Ishikawa (cell line): ENCODE measurements at regions not wholly inside any gene's neighbourhood (a gene's known extent, or its start where the extent isn't known, plus 50 kb on each side); places are given as distances from the start of the nearest gene placed in this dataset.

Source experiments
- CEBPB ChIP-seq: IDR thresholded peaks from 2 replicates; pipeline ENCODE4 v1.6.1; 2012
- CREB1 ChIP-seq: IDR thresholded peaks from 2 replicates; pipeline ENCODE4 v1.6.1; 2012; ENCODE audit warnings: low read depth
- EGR1 ChIP-seq: IDR thresholded peaks from 2 replicates; pipeline ENCODE4 v1.6.1; 2012
- EP300 ChIP-seq: IDR thresholded peaks from 2 replicates; pipeline ENCODE4 v1.6.1; 2012; ENCODE audit warnings: borderline replicate concordance
- FOXM1 ChIP-seq: IDR thresholded peaks from 2 replicates; pipeline ENCODE4 v1.6.1; 2012; ENCODE audit warnings: low read depth, borderline replicate concordance
- MAX ChIP-seq: IDR thresholded peaks from 2 replicates; pipeline ENCODE4 v1.6.1; 2012
- NFIC ChIP-seq: IDR thresholded peaks from 2 replicates; pipeline ENCODE4 v1.6.1; 2012
- RAD21 ChIP-seq: IDR thresholded peaks from 2 replicates; pipeline ENCODE4 v1.6.1; 2012; ENCODE audit warnings: low read depth
- REST ChIP-seq: IDR thresholded peaks from 2 replicates; pipeline ENCODE4 v1.6.1; 2012; ENCODE audit warnings: low read depth, mild to moderate bottlenecking
- TAF1 ChIP-seq: IDR thresholded peaks from 2 replicates; pipeline ENCODE4 v1.6.1; 2012; ENCODE audit warnings: low read depth, mild to moderate bottlenecking
- TCF12 ChIP-seq: IDR thresholded peaks from 2 replicates; pipeline ENCODE4 v1.6.1; 2012; ENCODE audit warnings: low read depth
- TEAD4 ChIP-seq: IDR thresholded peaks from 2 replicates; pipeline ENCODE4 v1.6.1; 2012
- USF1 ChIP-seq: IDR thresholded peaks from 2 replicates; pipeline ENCODE4 v1.6.1; 2012
- YY1 ChIP-seq: IDR thresholded peaks from 2 replicates; pipeline ENCODE4 v1.6.1; 2012; ENCODE audit warnings: low read depth
- ZBTB7A ChIP-seq: IDR thresholded peaks from 2 replicates; pipeline ENCODE4 v1.6.1; 2012; ENCODE audit warnings: low read depth

GRCh38 chr13:80603351-80603750 is 262.4 kb upstream of the SPRY2 start:
- TF ChIP-seq EP300 (no peak), CEBPB (no peak), EGR1 (no peak), MAX (no peak), TCF12 (no peak), TAF1 (no peak), FOXM1 (no peak), CREB1 (no peak), YY1 (no peak), TEAD4 (no peak), RAD21 (no peak), REST (no peak), USF1 (no peak), NFIC (no peak), ZBTB7A (no peak)

- no peak for TF ChIP-seq MAX
- no peak for TF ChIP-seq TCF12
- TF ChIP-seq RAD21: no peak
- TF ChIP-seq CEBPB: no peak
- TF ChIP-seq TAF1: no peak
- no peak for TF ChIP-seq ZBTB7A
- no peak for TF ChIP-seq REST
- TF ChIP-seq USF1: no peak
Observed at GRCh38 chr13:80599765-80600164, 258.8 kb upstream of the SPRY2 start.

GRCh38 chr13:80598189-80598588 is 257.3 kb upstream of the SPRY2 start:
- TF ChIP-seq EP300 (no peak), EGR1 (no peak), TAF1 (no peak), MAX (no peak), CEBPB (no peak), FOXM1 (no peak), TEAD4 (no peak), REST (no peak)

GRCh38 chr13:80591976-80592740 is 251.2 kb upstream of the SPRY2 start:
- no peak for TF ChIP-seq REST
- no peak for TF ChIP-seq YY1
- TF ChIP-seq CREB1: no peak
- no peak for TF ChIP-seq NFIC
- TF ChIP-seq USF1: no peak
- no peak for TF ChIP-seq TCF12
- TF ChIP-seq TEAD4: no peak
- TF ChIP-seq MAX: no peak
- TF ChIP-seq FOXM1: no peak
- no peak for TF ChIP-seq EP300
